ENCODE measurements at regions not wholly inside any gene's neighbourhood (a gene's known extent, or its start where the extent isn't known, plus 50 kb on each side); places are given as distances from the start of the nearest gene placed in this dataset.

DNA sequence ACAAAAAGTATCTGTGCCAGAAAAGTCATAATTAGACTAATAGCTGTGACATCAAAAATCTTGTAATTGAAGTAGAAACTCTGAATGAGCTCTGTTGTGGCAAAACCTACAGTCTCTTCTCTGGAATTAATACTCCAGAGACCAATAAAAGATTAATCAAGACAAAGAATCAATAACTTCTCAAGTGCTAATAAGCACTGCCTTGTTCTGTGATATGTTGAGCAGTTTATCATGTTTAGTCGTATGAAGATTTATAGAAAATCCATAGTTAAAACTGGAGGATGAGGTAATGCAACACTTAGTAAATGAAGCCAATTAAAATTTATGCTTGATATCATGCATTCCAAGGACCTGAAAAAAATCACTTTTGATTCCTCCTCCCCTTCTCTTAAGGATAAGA is 72.3 kb upstream of the RNF32 start:
- TF ChIP-seq EP300 (IDR thresholded peaks at IDR 0.05; ENCODE audit: borderline replicate concordance) (no peak), CREB1 (IDR thresholded peaks at IDR 0.05; ENCODE audit: low read depth) (no peak), TAF1 (IDR thresholded peaks at IDR 0.05; ENCODE audit: low read depth) (no peak), EGR1 (IDR thresholded peaks at IDR 0.05) (no peak), TEAD4 (IDR thresholded peaks at IDR 0.05) (no peak), YY1 (IDR thresholded peaks at IDR 0.05; ENCODE audit: low read depth) (no peak), CEBPB (IDR thresholded peaks at IDR 0.05) (no peak), TCF12 (IDR thresholded peaks at IDR 0.05; ENCODE audit: low read depth) (no peak), ZBTB7A (IDR thresholded peaks at IDR 0.05; ENCODE audit: low read depth) (no peak), MAX (IDR thresholded peaks at IDR 0.05) (no peak), NFIC (IDR thresholded peaks at IDR 0.05) (no peak)
- TF ChIP-seq, protein P1, sequence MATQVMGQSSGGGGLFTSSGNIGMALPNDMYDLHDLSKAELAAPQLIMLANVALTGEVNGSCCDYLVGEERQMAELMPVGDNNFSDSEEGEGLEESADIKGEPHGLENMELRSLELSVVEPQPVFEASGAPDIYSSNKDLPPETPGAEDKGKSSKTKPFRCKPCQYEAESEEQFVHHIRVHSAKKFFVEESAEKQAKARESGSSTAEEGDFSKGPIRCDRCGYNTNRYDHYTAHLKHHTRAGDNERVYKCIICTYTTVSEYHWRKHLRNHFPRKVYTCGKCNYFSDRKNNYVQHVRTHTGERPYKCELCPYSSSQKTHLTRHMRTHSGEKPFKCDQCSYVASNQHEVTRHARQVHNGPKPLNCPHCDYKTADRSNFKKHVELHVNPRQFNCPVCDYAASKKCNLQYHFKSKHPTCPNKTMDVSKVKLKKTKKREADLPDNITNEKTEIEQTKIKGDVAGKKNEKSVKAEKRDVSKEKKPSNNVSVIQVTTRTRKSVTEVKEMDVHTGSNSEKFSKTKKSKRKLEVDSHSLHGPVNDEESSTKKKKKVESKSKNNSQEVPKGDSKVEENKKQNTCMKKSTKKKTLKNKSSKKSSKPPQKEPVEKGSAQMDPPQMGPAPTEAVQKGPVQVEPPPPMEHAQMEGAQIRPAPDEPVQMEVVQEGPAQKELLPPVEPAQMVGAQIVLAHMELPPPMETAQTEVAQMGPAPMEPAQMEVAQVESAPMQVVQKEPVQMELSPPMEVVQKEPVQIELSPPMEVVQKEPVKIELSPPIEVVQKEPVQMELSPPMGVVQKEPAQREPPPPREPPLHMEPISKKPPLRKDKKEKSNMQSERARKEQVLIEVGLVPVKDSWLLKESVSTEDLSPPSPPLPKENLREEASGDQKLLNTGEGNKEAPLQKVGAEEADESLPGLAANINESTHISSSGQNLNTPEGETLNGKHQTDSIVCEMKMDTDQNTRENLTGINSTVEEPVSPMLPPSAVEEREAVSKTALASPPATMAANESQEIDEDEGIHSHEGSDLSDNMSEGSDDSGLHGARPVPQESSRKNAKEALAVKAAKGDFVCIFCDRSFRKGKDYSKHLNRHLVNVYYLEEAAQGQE (IDR thresholded peaks at IDR 0.05; ENCODE audit: low read depth), result no peak

Data from Ishikawa (cell line).